HG03066 (cell line): ENCODE measurements at regions not wholly inside any gene's neighbourhood (a gene's known extent, or its start where the extent isn't known, plus 50 kb on each side); places are given as distances from the start of the nearest gene placed in this dataset.

Source experiments
- ATAC-seq: cut with Tn5 transposase; IDR thresholded peaks from one replicate; pipeline ENCODE4 v1.9.1; 2021; ENCODE audit warnings: low read depth; ENCODE audit not compliant: unreplicated experiment

- no peak for ATAC-seq
Observed at GRCh38 chr9:78557540-78557939, 260.6 kb downstream of the PSAT1 start.

GRCh38 chr9:78559449-78559885 is 262.5 kb downstream of the PSAT1 start:
- ATAC-seq, result no peak

GRCh38 chr9:78562021-78562420 is 265.1 kb downstream of the PSAT1 start:
- ATAC-seq, result no peak

- no peak for ATAC-seq
Observed at GRCh38 chr9:78563269-78563668, 266.3 kb downstream of the PSAT1 start.

- ATAC-seq, result no peak
Observed at GRCh38 chr9:78565481-78565880, 268.6 kb downstream of the PSAT1 start.

GRCh38 chr9:78566521-78566920 is 269.6 kb downstream of the PSAT1 start:
- ATAC-seq, result no peak

GRCh38 chr9:78566948-78567675 is 270.2 kb downstream of the PSAT1 start:
- ATAC-seq, result no peak

GRCh38 chr9:78567693-78568092 is 270.8 kb downstream of the PSAT1 start:
- ATAC-seq, result no peak

GRCh38 chr9:78568774-78569173 is 271.8 kb downstream of the PSAT1 start:
- ATAC-seq, result no peak

- ATAC-seq, result no peak
Observed at GRCh38 chr9:78572266-78572665, 275.3 kb downstream of the PSAT1 start.

- ATAC-seq, result no peak
Observed at GRCh38 chr9:78573205-78573604, 276.3 kb downstream of the PSAT1 start.

GRCh38 chr9:78573669-78574068 is 276.7 kb downstream of the PSAT1 start:
- ATAC-seq, result no peak

GRCh38 chr9:78574354-78575045 is 277.6 kb downstream of the PSAT1 start:
- no peak for ATAC-seq

GRCh38 chr9:78575081-78575480 is 278.2 kb downstream of the PSAT1 start:
- no peak for ATAC-seq

GRCh38 chr9:78575771-78576170 is 278.8 kb downstream of the PSAT1 start:
- ATAC-seq, result no peak

GRCh38 chr9:78577156-78577906 is 280.4 kb downstream of the PSAT1 start:
- no peak for ATAC-seq

GRCh38 chr9:78578072-78578471 is 281.1 kb downstream of the PSAT1 start:
- no peak for ATAC-seq

GRCh38 chr9:78582821-78583220 is 285.9 kb downstream of the PSAT1 start:
- ATAC-seq, result no peak

- no peak for ATAC-seq
Observed at GRCh38 chr9:78584589-78584988, 287.7 kb downstream of the PSAT1 start.

GRCh38 chr9:78585909-78586308 is 289.0 kb downstream of the PSAT1 start:
- no peak for ATAC-seq

GRCh38 chr9:78590068-78590467 is 293.1 kb downstream of the PSAT1 start:
- no peak for ATAC-seq
